SU-DHL-6 (cell line): ENCODE measurements at regions not wholly inside any gene's neighbourhood (a gene's known extent, or its start where the extent isn't known, plus 50 kb on each side); places are given as distances from the start of the nearest gene placed in this dataset.

Source experiments
- H2AFZ ChIP-seq: fragments of 200-600 bp; sonication (generic); 2 replicates; pipeline ENCODE4 v1.6.1; 2014; ENCODE audit warnings: low read depth, mild to moderate bottlenecking, moderate library complexity, mixed read lengths, antibody characterized with exemption, low read length; ENCODE audit not compliant: severe bottlenecking
- H3F3A ChIP-seq: fragments of 200-600 bp; shearing (Covaris generic); 2 replicates; pipeline ENCODE4 v1.6.0; 2016; ENCODE audit warnings: antibody characterized with exemption, mild to moderate bottlenecking; ENCODE audit not compliant: insufficient read depth
- H3K27ac ChIP-seq: fragments of 200-600 bp; sonication (generic); 2 replicates; pipeline ENCODE4 v1.5.1; 2016; ENCODE audit warnings: low read depth, mild to moderate bottlenecking, low read length, moderate library complexity, mixed read lengths
- H3K27me3 ChIP-seq: fragments of 200-600 bp; sonication (generic), shearing (Covaris generic); 2 replicates; pipeline ENCODE4 v1.6.0; 2014; ENCODE audit warnings: mild to moderate bottlenecking, low read length
- H3K36me3 ChIP-seq: fragments of 200-600 bp; sonication (generic); 2 replicates; pipeline ENCODE4 v1.6.1; 2014; ENCODE audit warnings: mild to moderate bottlenecking, low read length, mixed read lengths
- H3K4me2 ChIP-seq: fragments of 300-600, 200-600 bp; shearing (Covaris generic), sonication (generic); 2 replicates; pipeline ENCODE4 v1.6.0; 2014; ENCODE audit warnings: low read length, low read depth, mild to moderate bottlenecking; ENCODE audit not compliant: poor library complexity, severe bottlenecking
- H3K4me3 ChIP-seq: fragments of 200-600 bp; sonication (generic); 2 replicates; pipeline ENCODE4 v1.5.1; 2014; ENCODE audit warnings: antibody characterized with exemption, low read length, mild to moderate bottlenecking, mixed read lengths; ENCODE audit not compliant: insufficient read depth, poor library complexity, severe bottlenecking
- H3K79me2 ChIP-seq: fragments of 200-600 bp; sonication (generic); 2 replicates; pipeline ENCODE4 v1.6.1; 2014; ENCODE audit warnings: mild to moderate bottlenecking, low read length, moderate library complexity; ENCODE audit not compliant: insufficient read depth
- H3K9ac ChIP-seq: fragments of 200-600 bp; sonication (generic); 2 replicates; pipeline ENCODE4 v1.7.0; 2014; ENCODE audit warnings: mild to moderate bottlenecking, low read length
- H3K9me2 ChIP-seq: fragments of 200-600 bp; sonication (generic); replicated peaks from 2 replicates; pipeline ENCODE4 v1.6.1; 2014; ENCODE audit warnings: low read length; ENCODE audit not compliant: insufficient read depth
- H3K9me3 ChIP-seq: fragments of 200-600 bp; sonication (generic); 2 replicates; pipeline ENCODE4 v1.6.1; 2014; ENCODE audit warnings: low read length, mixed read lengths; ENCODE audit not compliant: insufficient read depth
- H4K20me1 ChIP-seq: fragments of 200-600 bp; sonication (generic); 2 replicates; pipeline ENCODE4 v1.6.1; 2014; ENCODE audit warnings: low read depth, mild to moderate bottlenecking, antibody characterized with exemption, low read length, moderate library complexity, mixed read lengths
- CTCF ChIP-seq: fragments of 200-600 bp; sonication (generic); IDR thresholded peaks from one replicate; pipeline ENCODE4 v1.5.1; 2017; ENCODE audit warnings: antibody characterized with exemption, mild to moderate bottlenecking, low read length, moderate library complexity; ENCODE audit not compliant: insufficient read depth, poor library complexity, severe bottlenecking
- EZH2phosphoT487 ChIP-seq: fragments of 200-600 bp; sonication (generic), shearing (Covaris generic); conservative IDR thresholded peaks from 2 replicates; pipeline ENCODE4 v1.6.1; 2018; ENCODE audit warnings: mild to moderate bottlenecking, antibody characterized with exemption, low read length, moderate library complexity, mixed read lengths

- Histone ChIP-seq H2AFZ (no peak overlapping the region), H3K9me3 (no peaks in the 10 kb centered on the region), H3K9me2 (no peaks in the 10 kb centered on the region), H3K4me2 (no peak overlapping the region), H3K27ac (no peak overlapping the region), H3K9ac (no peak overlapping the region), H3K36me3 (no peaks in the 10 kb centered on the region), H3K79me2 (no peaks in the 10 kb centered on the region), H3K27me3 (no peaks in the 10 kb centered on the region), H3F3A (no peaks in the 10 kb centered on the region), H4K20me1 (no peaks in the 10 kb centered on the region), H3K4me3 (no peak overlapping the region)
- TF ChIP-seq EZH2phosphoT487 (no peak), CTCF (no peak)
These were observed 74.0 kb upstream of the SLC6A6 start for GRCh38 chr3:14328422-14328821.

GRCh38 chr3:14329116-14329830 is 73.1 kb upstream of the SLC6A6 start:
- Histone ChIP-seq H3K9me3 (no peaks in the 10 kb centered on the region), H3K27ac (no peak overlapping the region), H3K79me2 (no peaks in the 10 kb centered on the region), H2AFZ (no peak overlapping the region), H4K20me1 (no peaks in the 10 kb centered on the region), H3K4me2 (no peak overlapping the region), H3K36me3 (no peaks in the 10 kb centered on the region), H3K4me3 (no peak overlapping the region), H3F3A (no peaks in the 10 kb centered on the region), H3K9me2 (no peaks in the 10 kb centered on the region), H3K9ac (no peak overlapping the region), H3K27me3 (no peaks in the 10 kb centered on the region)
- no peak for TF ChIP-seq CTCF
- no peak for TF ChIP-seq EZH2phosphoT487

- Histone ChIP-seq H3K27ac (no peak overlapping the region), H3K36me3 (no peaks in the 10 kb centered on the region), H3K27me3 (no peaks in the 10 kb centered on the region), H3K79me2 (no peaks in the 10 kb centered on the region), H3K9me3 (no peaks in the 10 kb centered on the region), H3K4me2 (no peak overlapping the region), H4K20me1 (no peaks in the 10 kb centered on the region), H3K4me3 (no peak overlapping the region), H3K9me2 (no peaks in the 10 kb centered on the region), H3K9ac (no peak overlapping the region), H2AFZ (no peak overlapping the region), H3F3A (no peaks in the 10 kb centered on the region)
- TF ChIP-seq EZH2phosphoT487, result no peak
- no peak for TF ChIP-seq CTCF
These were observed 72.6 kb upstream of the SLC6A6 start for GRCh38 chr3:14329842-14330241.
